ENCODE measurements at regions not wholly inside any gene's neighbourhood (a gene's known extent, or its start where the extent isn't known, plus 50 kb on each side); places are given as distances from the start of the nearest gene placed in this dataset.

DNA sequence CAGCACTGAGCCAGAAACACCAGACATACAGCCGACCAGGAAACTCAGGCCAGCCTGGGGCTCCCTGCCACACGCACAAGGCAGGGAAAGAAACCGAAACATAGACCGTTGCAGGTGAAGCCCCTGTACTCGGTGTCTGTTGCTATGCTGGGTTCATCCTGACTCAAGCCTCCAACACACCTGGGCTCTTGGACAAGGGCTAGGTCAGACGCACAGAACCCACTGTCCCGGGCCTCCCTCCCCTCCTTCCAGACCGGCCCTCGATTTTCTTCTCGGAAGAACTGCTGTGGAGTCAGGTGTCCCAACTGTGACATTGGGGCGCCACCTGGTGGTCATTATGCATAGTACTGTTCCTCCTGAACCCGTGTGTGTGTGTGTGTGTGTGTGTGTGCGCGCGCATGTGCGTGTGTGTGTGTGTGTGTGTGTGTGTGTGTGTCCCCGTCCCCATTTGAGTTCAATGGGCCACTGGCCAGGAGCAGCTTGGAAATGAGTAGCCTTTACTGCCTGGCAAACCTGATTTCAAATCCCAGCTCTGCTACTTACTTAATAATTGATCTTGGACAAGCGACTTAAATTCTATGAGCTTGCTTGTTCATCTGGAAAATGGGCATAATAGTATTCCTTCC is 55.4 kb upstream of the GLI2 start:
- TF ChIP-seq, protein P1, sequence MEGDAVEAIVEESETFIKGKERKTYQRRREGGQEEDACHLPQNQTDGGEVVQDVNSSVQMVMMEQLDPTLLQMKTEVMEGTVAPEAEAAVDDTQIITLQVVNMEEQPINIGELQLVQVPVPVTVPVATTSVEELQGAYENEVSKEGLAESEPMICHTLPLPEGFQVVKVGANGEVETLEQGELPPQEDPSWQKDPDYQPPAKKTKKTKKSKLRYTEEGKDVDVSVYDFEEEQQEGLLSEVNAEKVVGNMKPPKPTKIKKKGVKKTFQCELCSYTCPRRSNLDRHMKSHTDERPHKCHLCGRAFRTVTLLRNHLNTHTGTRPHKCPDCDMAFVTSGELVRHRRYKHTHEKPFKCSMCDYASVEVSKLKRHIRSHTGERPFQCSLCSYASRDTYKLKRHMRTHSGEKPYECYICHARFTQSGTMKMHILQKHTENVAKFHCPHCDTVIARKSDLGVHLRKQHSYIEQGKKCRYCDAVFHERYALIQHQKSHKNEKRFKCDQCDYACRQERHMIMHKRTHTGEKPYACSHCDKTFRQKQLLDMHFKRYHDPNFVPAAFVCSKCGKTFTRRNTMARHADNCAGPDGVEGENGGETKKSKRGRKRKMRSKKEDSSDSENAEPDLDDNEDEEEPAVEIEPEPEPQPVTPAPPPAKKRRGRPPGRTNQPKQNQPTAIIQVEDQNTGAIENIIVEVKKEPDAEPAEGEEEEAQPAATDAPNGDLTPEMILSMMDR (IDR thresholded peaks at IDR 0.05; ENCODE audit: insufficient read depth, low read depth, low read length, missing control alignments) = peak; percentile 68
- peak; percentile 89 for DNase-seq (ENCODE audit: low read depth)
- H3K4me3 ChIP-seq (ENCODE audit: low read length) = no peak overlapping the region

DNA sequence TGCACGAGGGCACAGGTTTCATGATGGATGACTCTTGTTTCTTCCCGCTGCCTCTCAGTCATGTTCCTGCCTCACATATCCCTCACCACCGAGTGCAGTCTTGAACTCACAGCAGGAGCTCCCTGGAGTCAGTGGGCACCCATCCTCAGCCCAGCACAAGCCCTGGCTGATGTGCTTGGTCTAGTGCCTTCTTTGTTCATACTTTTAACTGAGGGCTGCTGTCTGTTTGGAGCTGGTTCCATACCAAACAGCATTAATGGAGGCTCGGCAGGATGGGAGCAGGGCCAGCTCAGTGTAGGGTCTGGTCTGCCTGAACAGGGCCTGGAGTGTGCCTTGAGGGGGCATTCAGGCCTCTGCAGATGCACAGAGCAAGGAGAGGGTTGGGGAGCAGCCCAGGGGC is 54.5 kb upstream of the GLI2 start:
- TF ChIP-seq, protein P1 (IDR thresholded peaks at IDR 0.05; ENCODE audit: insufficient read depth, low read depth, low read length, missing control alignments) = no peak
- DNase-seq (ENCODE audit: low read depth) = no peak

DNA sequence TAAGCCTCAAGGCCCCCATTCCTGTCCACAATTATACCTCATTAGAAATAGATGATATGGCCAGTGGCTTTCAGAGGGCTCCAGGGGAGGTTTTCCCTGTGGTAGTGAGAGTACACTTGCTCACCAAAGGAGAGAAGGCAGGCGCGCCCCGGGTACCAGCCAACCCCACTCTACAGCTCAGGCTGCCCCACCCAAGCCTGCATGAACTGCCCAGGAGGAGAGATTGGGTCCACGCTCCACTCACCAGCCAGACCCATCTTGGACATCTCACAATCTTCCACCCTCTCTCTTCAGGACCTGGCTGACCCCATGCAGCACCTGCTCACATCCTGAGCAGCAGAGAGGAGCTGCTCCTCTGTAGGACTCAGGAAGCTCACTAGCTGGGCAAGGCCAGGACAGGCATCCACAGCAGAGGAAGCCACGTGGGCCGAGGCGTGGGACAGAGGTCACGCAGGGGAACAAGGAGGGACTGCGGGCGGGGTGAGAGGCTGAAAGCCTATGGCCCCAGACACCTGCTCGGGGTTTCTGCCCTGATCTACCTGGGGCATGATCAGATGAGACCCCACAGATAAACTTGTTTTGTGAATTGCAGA is 53.9 kb upstream of the GLI2 start:
- TF ChIP-seq, protein P1 (IDR thresholded peaks at IDR 0.05; ENCODE audit: insufficient read depth, low read depth, low read length, missing control alignments) = no peak
- no peak overlapping the region for H3K4me3 ChIP-seq (ENCODE audit: low read length)
- DNase-seq (ENCODE audit: low read depth) = no peak

More for the DNA sequence above, 54.5 kb upstream of the GLI2 start:
- H3K4me3 ChIP-seq (ENCODE audit: low read length) = no peak overlapping the region

DNA sequence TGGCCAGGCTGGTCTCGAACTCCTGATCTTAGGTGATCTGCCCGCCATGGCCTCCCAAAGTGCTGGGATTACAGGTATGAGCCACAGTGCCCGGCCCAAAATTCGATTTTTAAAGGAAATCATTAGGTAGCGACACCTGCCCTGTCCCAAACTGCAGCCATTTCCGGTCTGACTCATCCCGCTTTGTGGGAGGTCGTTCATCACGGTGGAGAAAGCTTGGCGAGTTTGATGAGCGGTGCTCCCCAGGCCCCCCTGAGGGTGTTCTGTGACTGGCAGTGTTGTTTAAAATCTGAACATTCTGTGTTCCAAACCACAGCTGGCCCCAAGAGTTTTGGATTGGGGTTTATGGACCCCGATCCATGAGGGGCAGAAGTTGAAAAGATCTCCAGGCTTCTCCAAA is 53.0 kb upstream of the GLI2 start:
- TF ChIP-seq, protein P1 (IDR thresholded peaks at IDR 0.05; ENCODE audit: insufficient read depth, low read depth, low read length, missing control alignments) = no peak
- no peak overlapping the region for H3K4me3 ChIP-seq (ENCODE audit: low read length)
- no peak for DNase-seq (ENCODE audit: low read depth)

DNA sequence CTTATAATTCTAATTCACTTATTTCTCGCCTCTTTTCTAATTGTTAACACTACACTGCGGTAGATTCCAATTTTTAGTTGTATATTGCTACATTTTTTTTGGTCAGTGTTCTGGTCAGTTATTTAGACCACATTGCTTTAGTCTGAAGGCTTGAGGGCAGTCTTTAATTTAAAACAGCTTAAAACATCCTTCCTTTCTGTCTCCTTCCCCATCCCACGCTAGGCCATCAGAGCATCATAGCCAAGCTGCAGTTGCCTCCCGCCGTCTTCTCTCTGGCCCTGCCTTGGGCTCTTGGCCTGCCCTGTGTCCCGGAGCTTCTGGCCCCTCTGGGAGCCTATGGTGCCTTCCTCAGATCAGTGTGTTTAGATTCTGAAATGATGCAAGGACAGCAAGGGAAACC is 52.6 kb upstream of the GLI2 start:
- no peak for DNase-seq (ENCODE audit: low read depth)
- no peak overlapping the region for H3K4me3 ChIP-seq (ENCODE audit: low read length)
- TF ChIP-seq, protein P1 (IDR thresholded peaks at IDR 0.05; ENCODE audit: insufficient read depth, low read depth, low read length, missing control alignments) = no peak

DNA sequence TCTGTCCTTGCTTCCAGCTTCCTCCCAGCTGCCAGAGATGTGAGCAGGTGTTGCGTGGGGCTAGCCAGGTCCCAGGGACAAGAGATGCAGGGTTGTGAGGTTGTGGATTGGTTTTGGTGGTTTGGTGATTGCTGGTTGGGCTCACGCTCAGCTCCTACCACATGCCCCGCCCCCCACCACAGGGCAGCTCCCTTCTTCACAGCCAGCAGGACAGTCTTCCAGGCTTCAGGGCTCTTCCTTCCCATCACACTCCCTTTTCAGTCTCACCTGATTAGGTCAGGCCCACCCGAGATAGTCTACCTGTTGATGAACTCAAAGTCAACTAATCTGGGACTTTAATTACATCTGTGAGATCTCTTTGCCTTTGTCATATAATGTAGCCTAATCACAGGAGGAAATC is 52.0 kb upstream of the GLI2 start:
- H3K4me3 ChIP-seq (ENCODE audit: low read length) = no peak overlapping the region
- TF ChIP-seq, protein P1 (IDR thresholded peaks at IDR 0.05; ENCODE audit: insufficient read depth, low read depth, low read length, missing control alignments) = no peak
- DNase-seq (ENCODE audit: low read depth) = no peak
